ENCODE measurements at regions not wholly inside any gene's neighbourhood (a gene's known extent, or its start where the extent isn't known, plus 50 kb on each side); places are given as distances from the start of the nearest gene placed in this dataset.

- in situ Hi-C loops (cut with MboI; ENCODE audit: low sequenced_read_pairs), result no loop called here
Measured at GRCh38 chr1:221184131-221184794, 305.0 kb downstream of the HLX start.

GRCh38 chr1:221187174-221187573 is 307.9 kb downstream of the HLX start:
- in situ Hi-C loops (cut with MboI; ENCODE audit: low sequenced_read_pairs), result no loop called here

DNA sequence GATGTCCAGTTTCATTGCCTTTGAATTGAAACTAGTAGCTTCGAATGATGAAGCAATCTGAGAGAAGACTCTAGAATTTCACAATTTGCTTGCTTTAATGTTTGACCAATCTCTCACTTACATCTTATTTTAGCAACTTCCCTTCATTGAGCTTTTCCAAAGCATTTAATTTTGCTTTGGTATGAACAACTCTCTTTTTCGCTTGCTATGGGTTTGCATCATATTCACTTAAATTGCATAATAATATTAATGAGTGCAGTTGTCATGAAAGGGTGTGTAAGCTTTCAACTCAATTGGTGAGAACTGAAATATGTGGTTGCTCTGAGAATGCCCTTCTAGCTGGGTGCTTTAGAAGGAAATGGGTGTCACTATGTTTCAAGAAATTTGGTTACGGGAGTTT is 309.2 kb downstream of the HLX start:
- in situ Hi-C loops (cut with MboI; ENCODE audit: low sequenced_read_pairs), result no loop called here

DNA sequence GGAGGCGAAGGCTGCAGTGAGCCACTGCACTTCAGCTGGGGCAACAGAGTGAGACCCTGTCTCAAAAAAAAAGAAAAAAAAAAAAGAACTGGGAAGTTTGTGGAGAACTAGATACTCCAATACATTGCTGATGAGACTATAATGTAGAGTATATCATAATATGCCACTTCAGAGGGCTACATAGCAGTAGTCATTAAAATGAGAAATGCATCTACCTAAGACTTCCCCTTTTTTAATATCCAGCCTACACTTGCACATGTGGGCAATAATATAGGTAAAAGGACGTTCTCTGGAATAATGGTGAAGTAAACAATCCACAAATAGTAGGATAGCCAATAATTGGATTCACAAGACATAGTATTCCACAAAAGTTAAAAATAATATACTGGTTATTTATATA is 311.0 kb downstream of the HLX start:
- in situ Hi-C loops (cut with MboI; ENCODE audit: low sequenced_read_pairs), result no loop called here

- in situ Hi-C loops (cut with MboI; ENCODE audit: low sequenced_read_pairs), result no loop called here
Measured at GRCh38 chr1:221192055-221192454, 312.8 kb downstream of the HLX start.

DNA sequence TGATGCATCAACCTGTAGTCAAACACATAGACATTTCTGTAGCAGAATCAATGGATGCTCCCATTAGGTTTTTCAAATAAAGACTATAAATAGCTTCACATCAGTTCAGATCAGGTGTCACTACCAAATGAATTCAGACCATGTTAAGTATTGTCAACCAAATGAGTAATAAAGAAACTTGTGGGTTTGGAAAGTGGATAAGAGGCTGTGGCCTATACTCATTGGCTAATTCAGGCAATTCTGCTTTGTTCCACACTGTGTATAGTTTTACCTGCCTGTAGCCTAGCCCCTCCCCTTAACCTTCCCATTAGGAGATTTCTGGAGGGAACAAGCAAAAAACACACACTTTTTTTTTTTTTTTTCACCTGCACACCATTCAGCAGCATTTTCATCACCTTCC is 321.2 kb downstream of the HLX start:
- in situ Hi-C loops (cut with MboI; ENCODE audit: low sequenced_read_pairs), result no loop called here

DNA sequence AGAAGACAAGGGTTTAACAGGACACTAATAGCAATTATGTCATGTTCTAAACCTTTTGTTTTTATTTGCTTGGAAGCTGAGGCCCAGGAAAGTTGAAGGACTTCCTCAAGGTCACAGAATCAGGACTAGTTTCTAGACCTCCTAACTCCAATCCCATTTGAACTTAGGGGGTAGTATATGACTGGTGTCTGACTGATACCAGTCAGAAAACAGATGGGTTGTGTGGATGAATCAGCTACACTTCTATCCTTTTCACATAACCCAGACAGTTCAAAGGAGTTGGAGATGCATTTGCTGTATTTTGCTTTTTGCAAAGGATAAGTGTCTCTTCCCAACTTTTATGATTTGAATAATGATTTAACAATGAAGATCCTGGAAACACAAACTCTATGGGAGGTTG is 322.5 kb downstream of the HLX start:
- in situ Hi-C loops (cut with MboI; ENCODE audit: low sequenced_read_pairs), result no loop called here

GRCh38 chr1:221203224-221204054 is 324.2 kb downstream of the HLX start:
- in situ Hi-C loops (cut with MboI; ENCODE audit: low sequenced_read_pairs), result no loop called here

- in situ Hi-C loops (cut with MboI; ENCODE audit: low sequenced_read_pairs), result no loop called here
Measured at GRCh38 chr1:221204055-221204833, 325.0 kb downstream of the HLX start.

DNA sequence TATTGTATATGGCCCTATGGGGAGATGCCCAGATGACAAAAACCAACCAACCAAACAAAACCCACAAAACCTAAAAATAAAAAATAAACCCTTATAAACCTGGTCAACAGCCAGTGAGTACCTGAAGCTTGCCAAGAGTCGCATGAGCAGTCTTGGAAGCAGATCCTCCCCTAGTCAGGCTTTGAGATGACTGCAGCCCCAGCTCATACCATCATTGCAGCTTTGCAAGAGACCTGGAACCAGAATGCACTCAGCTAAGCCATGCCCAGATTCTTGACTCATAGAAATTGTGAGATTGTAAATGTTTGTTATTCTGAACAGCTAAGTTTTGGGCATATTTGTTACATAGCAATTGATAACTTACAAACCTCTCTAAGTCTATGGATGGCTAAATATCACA is 326.8 kb downstream of the HLX start:
- in situ Hi-C loops (cut with MboI; ENCODE audit: low sequenced_read_pairs), result no loop called here

DNA sequence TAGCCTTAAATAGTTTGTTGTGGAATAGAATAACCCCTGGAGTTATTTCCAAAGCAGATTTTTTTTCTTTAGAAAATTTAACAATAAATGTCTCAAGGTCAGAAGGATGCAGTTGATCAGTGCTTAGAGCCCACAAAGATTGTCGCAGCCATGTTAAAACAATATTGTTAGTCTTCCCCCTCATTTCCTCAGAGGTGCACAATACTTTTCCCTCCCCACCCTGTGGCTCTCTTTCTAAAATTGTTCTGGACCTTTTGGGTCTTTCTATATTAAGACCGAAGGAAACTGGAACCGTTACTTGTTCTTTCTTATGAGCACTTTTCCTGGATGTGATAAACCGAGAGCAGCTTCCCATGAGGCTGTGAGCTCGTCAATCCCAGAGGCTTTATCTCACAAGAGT is 333.7 kb downstream of the HLX start:
- in situ Hi-C loops (cut with MboI; ENCODE audit: low sequenced_read_pairs), result no loop called here

DNA sequence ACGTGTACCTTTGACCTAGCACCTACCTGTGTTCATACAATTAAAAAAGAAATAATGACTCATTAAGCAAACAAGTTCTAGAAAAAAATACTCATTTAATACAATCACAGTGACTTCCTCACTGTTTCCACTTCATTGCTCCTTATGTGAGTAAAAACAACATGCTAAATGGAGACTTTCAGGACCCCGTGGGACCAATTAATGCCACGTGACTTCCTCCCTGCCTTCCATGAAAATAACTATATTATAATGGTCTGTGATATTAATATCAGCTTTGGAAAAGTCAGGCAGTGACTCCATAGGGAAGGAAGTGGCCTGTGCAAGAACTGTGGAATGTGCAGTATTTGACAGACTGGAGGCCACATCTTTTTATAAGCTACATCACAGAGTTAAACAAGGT is 337.8 kb downstream of the HLX start:
- in situ Hi-C loops (cut with MboI; ENCODE audit: low sequenced_read_pairs), result no loop called here

DNA sequence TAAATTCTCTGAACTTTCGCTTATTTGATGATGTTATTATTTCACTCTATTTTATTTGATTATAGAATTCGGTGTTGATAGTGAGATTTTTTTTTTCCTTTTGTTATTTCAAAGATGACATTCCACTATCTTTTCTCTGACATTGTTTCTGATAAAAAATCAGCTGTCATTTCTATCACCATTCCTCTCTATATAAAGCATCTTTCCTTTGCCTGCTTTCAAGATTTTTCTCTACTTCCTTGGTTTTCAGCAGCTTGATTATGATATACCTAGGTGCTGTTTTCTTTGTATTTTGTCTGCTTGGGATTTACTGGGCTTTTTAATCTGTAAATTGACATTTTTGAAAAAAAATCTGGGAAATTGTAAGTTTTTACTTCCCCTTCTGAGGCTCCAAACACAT is 344.0 kb downstream of the HLX start:
- in situ Hi-C loops (cut with MboI; ENCODE audit: low sequenced_read_pairs), result no loop called here

GRCh38 chr1:221227460-221227859 is 348.2 kb downstream of the HLX start:
- in situ Hi-C loops (cut with MboI; ENCODE audit: low sequenced_read_pairs), result no loop called here

DNA sequence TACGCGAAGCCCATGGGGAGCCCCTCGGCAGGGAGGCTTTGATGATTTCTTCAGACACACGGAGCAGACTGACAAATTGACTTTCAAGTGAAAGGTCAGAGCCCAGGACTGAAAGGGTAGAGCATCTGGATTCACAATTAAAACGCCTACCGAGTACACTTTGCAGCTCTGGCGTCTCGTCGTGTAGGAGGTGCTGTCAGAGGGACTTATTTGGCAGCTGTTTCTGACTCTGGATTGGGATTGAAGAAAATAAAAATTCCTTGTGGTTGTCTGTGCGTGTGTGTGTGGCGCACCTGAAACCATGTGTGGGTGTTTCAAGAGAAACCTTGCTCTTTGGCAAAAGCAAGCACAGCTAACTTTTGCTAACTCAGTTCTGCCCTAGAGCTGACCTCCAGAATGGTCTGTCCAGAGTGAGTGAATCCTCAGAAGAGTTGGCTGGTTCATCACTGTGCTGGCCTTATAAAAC is 348.7 kb downstream of the HLX start:
- in situ Hi-C loops (cut with MboI; ENCODE audit: low sequenced_read_pairs), result no loop called here

DNA sequence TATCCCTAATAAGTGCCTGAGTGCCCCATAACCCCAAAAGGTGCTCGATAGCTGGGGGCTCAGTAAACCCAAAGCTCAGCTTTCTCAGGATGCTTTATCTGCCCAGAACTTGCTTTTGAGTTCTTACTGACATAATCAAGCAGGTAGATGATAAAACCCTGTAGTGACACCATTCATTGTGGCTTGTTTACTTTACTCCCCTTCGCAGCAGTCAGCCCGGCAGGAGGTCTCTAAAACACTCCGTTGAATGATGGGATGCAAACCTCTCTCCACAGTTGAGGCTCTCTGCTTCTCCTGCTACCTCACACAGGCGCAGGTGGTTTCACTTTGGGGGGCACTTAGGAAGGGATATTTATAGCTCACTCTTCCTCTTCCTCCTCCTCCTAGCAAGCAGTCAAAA is 349.4 kb downstream of the HLX start:
- in situ Hi-C loops (cut with MboI; ENCODE audit: low sequenced_read_pairs), result no loop called here

DNA sequence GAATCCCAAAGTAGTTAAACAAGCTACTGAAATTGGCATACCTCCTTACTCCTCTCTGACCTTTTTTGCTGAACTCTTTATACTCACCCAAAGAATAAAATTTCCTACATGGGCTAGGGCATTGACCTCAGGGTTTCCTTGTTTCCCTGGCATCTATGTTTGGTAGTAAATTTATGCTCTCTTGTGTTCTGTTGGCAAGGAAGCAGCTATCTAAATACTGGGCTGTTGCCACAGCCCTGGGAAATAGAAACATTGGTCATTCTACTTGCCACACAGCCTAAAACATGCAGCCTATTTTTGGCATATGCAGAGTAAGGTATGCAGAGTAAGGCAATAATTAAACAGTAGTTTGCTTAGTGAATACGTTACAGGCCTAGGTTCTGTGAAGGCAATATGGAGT is 351.4 kb downstream of the HLX start:
- in situ Hi-C loops (cut with MboI; ENCODE audit: low sequenced_read_pairs), result no loop called here

GRCh38 chr1:221234791-221235190 is 355.5 kb downstream of the HLX start:
- in situ Hi-C loops (cut with MboI; ENCODE audit: low sequenced_read_pairs), result no loop called here

GRCh38 chr1:221237587-221237986 is 358.3 kb downstream of the HLX start:
- in situ Hi-C loops (cut with MboI; ENCODE audit: low sequenced_read_pairs), result no loop called here

DNA sequence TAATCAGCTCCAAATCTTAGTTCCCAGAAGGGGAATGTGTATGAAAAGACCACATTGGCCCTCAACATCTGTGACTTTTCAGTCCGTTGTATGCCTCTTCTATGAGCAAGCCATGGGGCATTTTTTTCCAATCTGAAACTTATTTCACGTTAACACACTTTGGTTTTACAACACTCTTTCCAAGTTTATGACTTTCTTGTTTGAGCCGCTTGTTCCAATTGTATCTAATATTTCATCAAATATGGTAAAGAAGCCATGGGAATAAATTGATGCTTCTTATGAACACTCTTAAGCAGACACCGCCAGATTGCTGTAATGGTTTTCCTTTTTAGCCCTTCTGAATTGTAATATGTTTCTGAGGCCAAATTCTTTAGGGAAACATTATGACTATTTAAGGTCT is 359.9 kb downstream of the HLX start:
- in situ Hi-C loops (cut with MboI; ENCODE audit: low sequenced_read_pairs), result no loop called here

- in situ Hi-C loops (cut with MboI; ENCODE audit: low sequenced_read_pairs), result no loop called here
Measured at GRCh38 chr1:221239792-221240191, 360.5 kb downstream of the HLX start.

GRCh38 chr1:221240690-221241089 is 361.4 kb downstream of the HLX start:
- in situ Hi-C loops (cut with MboI; ENCODE audit: low sequenced_read_pairs), result no loop called here
